ENCODE measurements at regions not wholly inside any gene's neighbourhood (a gene's known extent, or its start where the extent isn't known, plus 50 kb on each side); places are given as distances from the start of the nearest gene placed in this dataset.

- TF ChIP-seq FOXA1 (IDR thresholded peaks at IDR 0.05), result no peak
- TF ChIP-seq FOXA1 (CRISPR knock-in tag; IDR thresholded peaks at IDR 0.05), result no peak
- no peak for TF ChIP-seq ZFP62 (CRISPR knock-in tag; IDR thresholded peaks at IDR 0.05)
- no peak for TF ChIP-seq TCF12 (IDR thresholded peaks at IDR 0.05)
- no peak for TF ChIP-seq TCF12 (CRISPR knock-in tag; IDR thresholded peaks at IDR 0.05)
Measured at GRCh38 chr22:47658182-47658581, 895.7 kb downstream of the TBC1D22A start.

Measured in HepG2 (cell line).